HG03025 (cell line): ENCODE measurements at regions not wholly inside any gene's neighbourhood (a gene's known extent, or its start where the extent isn't known, plus 50 kb on each side); places are given as distances from the start of the nearest gene placed in this dataset.
"Not testable (repeated sequence)": the region's sequence is repeated elsewhere in the genome, so short reads cannot be mapped to it uniquely, and the experiment has no call there.

ENCODE experiments used
- ATAC-seq: cut with Tn5 transposase; IDR thresholded peaks from one replicate; pipeline ENCODE4 v1.9.1; 2021; ENCODE audit warnings: mild to moderate bottlenecking, moderate library complexity; ENCODE audit not compliant: unreplicated experiment, low FRiP score

GRCh38 chr18:55735199-55735855 is 147.3 kb upstream of the TCF4 start:
- no peak for ATAC-seq

DNA sequence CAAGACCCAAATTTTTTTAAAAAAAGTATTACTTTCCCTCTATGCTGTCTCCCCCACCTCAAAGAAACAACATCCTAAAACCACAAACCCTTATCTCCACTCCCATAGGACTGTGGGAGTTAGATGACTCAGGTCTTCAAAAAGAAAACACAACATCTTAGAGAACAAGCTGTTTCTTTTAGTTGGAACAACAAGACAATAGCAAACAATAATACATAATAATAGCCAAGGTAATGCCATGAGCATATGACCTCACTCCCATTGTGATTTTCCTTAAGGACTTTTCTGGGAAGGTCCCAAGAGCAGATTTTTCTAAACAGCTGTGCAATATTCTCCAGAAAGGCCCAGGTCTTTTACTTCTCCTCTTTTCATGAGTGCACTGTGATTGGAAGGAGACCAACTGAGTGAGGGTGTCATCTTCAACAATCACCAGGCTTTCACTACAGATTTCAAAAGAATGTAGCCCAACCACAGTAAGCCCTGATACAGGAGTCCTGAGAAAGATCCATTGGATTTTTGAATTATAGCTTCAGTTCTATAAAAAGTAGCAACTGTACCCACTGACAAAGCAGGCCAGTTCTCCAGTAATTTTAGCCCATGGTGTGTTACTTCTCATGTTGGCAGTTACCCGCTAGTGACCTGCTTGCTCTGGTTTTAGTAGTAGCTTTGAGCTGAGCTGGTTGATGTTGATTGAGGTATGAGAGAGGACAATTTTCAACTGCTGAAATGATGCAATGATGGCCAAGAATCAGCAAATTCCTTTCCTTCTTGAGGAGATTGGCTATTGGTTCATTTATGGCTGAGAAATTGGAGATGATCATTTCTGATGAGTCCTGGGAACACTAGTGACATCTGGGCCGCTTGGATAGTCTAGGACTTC is 144.5 kb upstream of the TCF4 start:
- ATAC-seq, result no peak

- ATAC-seq, result no peak
Observed at GRCh38 chr18:55731594-55732042, 143.6 kb upstream of the TCF4 start.

DNA sequence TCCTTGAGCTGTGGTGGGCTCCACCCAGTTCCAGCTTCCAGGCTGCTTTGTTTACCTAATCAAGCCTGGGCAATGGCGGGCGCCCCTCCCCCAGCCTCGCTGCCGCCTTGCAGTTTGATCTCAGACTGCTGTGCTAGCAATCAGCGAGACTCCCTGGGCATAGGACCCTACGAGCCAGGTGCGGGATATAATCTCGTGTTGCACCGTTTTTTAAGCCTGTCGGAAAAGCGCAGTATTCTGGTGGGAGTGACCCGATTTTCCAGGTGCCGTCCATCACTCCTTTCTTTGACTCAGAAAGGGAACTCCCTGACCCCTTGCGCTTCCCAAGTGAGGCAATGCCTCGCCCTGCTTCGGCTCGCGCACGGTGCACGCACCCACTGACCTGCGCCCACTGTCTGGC is 133.0 kb upstream of the TCF4 start:
- ATAC-seq, result not testable (repeated sequence)

GRCh38 chr18:55713707-55714106 is 125.7 kb upstream of the TCF4 start:
- no peak for ATAC-seq

- no peak for ATAC-seq
Observed at GRCh38 chr18:55706898-55707297, 118.9 kb upstream of the TCF4 start.

GRCh38 chr18:55699233-55699765 is 111.3 kb upstream of the TCF4 start:
- no peak for ATAC-seq

DNA sequence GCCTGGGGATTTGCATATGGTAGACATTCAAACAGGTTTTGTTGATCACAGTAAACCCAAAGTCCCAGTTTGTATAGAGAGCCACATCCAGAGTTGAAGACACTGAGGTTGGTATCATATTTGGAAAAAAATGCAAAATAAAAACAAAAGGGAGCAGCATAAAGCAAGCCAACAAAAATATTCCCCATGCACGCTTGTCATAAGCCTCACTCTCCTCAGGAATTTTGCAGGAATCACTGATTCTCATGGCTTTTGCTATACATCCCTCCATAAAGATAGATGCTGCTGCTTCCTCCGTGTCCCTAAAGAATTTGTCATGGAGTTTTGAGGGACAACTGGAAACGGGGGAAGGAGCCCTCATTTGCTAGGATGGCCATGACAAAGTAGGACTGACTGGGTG is 108.8 kb upstream of the TCF4 start:
- ATAC-seq, result no peak

DNA sequence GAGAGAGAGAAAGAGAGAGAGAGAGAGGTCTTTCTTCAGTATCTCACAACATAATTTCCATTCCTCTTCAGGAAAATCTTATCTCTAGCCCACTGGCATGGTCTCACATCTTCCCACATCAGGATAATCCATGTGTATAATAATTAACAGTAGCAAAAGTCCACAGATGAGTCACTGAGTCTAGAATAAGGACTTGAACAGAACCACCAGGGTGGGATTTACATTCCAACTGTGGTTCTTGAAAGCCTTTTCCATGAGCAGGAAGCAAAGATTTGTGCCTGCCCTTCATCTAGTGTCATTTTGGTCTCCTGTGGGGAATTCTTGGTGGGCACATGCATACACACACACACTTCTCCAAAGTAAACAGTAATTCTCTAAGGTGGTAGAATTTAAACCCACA is 107.1 kb upstream of the TCF4 start:
- ATAC-seq, result no peak

DNA sequence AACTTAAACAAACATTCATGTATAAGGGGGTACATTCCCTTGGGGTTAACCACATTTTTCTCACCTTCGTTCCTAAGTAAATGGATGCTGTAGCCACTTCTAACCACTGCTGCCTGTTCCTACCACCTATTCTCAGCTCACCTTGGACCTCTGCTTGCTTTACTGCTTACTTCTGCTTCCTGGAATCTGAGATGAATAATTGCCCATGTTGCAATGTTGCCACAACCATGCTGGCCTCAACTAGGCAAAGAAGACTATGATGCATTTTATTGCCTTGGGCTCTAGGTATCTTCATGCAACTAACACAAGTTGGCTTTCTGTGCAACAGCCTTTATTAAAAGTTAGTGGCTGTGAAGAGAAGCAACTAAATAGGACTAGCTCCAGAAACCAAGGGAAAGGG is 106.3 kb upstream of the TCF4 start:
- no peak for ATAC-seq

- ATAC-seq, result no peak
Observed at GRCh38 chr18:55688030-55688429, 100.0 kb upstream of the TCF4 start.

DNA sequence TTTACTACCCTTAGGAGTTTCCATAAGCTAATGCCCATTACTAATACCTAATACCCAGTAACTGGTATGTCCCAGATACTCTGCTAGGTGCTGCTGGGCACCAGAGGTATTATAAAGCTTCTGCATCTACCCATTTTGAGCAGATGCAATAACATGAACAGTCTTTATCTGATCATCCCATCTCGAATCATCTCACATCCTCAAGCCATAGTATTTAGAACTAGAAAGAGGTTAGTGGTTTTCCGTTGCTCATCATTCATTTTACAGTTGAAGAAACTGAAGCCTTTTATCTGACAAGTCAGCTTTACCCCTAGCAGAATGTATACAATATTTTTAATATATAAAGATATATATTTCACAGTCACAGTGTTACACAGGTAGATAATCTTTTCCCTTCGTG is 99.1 kb upstream of the TCF4 start:
- ATAC-seq, result no peak

DNA sequence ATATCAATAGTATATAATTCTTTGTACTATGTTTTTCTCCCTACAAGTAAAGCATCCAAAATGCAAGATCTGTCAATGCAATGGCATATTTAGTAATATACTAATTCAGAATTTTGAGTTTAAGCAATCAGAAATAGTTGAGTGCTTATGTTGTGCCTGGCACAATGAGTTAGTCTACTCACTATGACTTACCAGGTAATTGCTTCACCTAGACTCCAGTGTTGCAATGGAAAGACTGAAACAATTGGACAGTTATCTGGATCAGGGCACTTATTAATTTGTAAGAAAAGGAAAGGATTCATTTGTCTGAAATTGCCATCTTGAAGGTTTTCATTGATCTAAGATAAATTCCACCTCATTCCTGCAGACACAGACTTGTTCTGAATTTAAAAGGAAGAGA is 97.6 kb upstream of the TCF4 start:
- no peak for ATAC-seq

GRCh38 chr18:55672574-55673361 is 84.8 kb upstream of the TCF4 start:
- ATAC-seq, result no peak

DNA sequence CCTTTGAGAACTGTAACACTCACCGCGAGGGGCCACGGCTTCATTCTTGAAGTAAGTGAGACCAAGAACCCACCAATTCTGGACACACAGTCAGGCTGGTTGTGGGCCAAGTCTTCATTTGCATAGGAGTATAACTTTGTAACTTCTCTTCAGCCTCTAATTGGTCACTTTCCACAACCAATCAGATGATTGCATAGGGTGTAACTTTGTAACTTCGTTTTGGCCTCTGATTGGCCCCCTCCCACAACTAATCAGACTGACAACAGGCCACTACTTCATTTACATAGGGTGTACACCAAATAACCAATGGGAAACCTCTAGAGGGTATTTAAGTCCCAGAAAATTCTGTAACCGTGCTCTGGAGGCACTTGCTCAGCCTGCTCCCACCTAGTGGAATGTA is 77.5 kb upstream of the TCF4 start:
- no peak for ATAC-seq

GRCh38 chr18:55664758-55665400 is 76.9 kb upstream of the TCF4 start:
- not testable (repeated sequence) for ATAC-seq

DNA sequence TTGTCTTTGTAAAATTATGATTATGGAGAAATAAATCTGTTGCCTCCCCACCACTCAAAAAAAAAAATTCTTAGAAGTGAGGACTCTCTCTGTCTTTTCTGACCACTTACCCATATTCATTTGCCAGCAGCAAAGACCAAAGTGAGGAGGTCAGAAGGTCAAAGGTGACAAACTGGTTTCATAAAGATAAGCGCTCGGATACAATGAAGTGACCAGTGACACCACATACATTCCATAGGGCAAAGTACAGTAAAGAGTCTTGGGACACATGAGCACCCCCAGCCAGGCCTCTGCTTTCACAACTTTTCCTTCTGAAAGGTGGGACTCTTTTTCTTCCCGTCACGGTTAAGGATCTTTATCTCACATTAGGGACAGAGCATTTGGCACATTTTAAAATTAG is 75.9 kb upstream of the TCF4 start:
- no peak for ATAC-seq

GRCh38 chr18:55658598-55658997 is 70.6 kb upstream of the TCF4 start:
- ATAC-seq, result no peak

GRCh38 chr18:55657572-55658331 is 69.8 kb upstream of the TCF4 start:
- no peak for ATAC-seq

DNA sequence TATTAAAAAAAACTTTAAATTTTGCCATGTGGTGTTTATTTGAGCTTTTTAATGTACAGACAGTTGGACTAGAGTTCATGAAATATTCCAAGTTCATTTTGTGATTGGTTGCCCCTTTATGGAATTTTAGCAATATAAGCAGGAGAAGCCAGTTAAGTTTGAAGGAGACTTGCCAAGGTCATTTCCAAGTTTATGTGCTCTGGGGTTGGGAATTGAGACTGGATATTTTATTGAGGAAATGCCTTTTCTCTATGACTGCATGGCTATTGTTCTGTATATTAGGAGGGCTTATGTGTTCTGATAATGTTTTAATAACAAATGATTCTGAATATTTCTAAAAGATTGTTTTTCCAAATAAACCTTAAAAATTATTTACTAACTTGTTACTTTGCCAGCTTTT is 67.0 kb upstream of the TCF4 start:
- no peak for ATAC-seq
